ENCODE measurements at regions not wholly inside any gene's neighbourhood (a gene's known extent, or its start where the extent isn't known, plus 50 kb on each side); places are given as distances from the start of the nearest gene placed in this dataset.
"Not testable (repeated sequence)": the region's sequence is repeated elsewhere in the genome, so short reads cannot be mapped to it uniquely, and the experiment has no call there.

DNA sequence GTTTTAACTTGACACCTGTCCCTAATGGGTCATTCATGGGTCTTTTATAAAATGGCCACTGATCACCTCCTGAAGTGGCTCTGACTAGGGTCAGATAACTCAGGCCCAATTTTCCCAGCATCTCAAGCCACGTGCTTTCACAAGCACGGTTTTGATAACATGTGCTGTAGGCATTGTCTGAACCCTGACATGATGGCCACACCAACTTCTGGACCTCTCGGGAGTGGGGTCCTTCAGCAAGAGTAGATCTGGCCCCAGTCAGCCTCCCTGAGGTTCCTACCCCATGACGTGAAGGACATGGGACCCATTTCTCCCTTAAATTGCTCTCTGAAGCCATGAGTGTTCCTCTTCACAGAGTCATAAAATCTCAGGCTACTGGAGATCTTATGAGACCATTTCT is 60.4 kb upstream of the CCND1 start:
- H3K27ac ChIP-seq = no peak overlapping the region
- no peak for TF ChIP-seq Cebpa-rat (IDR thresholded peaks at IDR 0.05)
- H3K9me3 ChIP-seq = 0 out of 2 replicates have a peak, but pooled peaks cover 4% of the 10 kb centered on the region
- no peak overlapping the region for H3K4me2 ChIP-seq
- H3K4me3 ChIP-seq = no peak overlapping the region
- H4K20me1 ChIP-seq = no peaks in the 10 kb centered on the region
- H3K4me1 ChIP-seq = peaks cover 10% of the 10 kb centered on the region
- H3K36me3 ChIP-seq = no peaks in the 10 kb centered on the region
- H3K9ac ChIP-seq = no peak overlapping the region
- H3K27me3 ChIP-seq = no peaks in the 10 kb centered on the region

DNA sequence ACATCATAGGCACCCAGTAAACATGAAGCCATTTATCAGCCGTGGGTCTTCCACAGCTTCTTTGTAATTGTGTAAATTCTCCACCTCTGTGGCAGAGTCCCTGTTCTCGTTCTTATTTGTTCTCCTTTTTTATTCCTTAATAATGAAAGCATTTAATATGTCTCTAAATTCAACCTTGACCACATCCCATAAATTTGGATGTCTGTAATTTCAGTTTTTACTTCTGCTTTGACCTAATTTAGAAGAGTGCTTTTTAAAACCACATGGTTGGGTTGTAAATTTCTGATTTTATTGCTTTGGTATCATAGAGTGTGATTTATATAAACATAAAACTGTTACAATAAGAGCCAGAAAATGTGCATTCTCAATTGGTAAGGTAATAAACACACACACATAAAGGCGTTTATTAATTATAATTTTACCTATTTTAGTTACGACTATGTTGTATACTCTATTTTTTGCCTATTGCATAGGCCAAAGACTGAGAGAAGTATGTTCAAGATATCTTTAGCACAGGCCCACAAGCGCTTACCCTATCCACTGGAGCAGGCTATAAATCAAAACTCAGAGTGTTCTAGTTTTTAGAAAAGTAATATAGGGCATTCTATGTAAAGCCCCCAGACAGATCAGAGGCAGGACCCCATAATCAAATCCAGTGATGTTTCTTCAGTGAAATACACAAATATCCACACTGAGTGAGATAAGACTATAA is 58.0 kb upstream of the CCND1 start:
- no peaks in the 10 kb centered on the region for H3K36me3 ChIP-seq
- no peaks in the 10 kb centered on the region for H3K27me3 ChIP-seq
- no peaks in the 10 kb centered on the region for H4K20me1 ChIP-seq
- TF ChIP-seq Cebpa-rat (IDR thresholded peaks at IDR 0.05) = no peak
- H3K4me3 ChIP-seq = no peak overlapping the region
- H3K9ac ChIP-seq = no peak overlapping the region
- H3K27ac ChIP-seq = no peak overlapping the region
- 0 out of 2 replicates have a peak, but pooled peaks cover 4% of the 10 kb centered on the region for H3K9me3 ChIP-seq
- H3K4me1 ChIP-seq = no peaks in the 10 kb centered on the region
- H3K4me2 ChIP-seq = no peak overlapping the region

DNA sequence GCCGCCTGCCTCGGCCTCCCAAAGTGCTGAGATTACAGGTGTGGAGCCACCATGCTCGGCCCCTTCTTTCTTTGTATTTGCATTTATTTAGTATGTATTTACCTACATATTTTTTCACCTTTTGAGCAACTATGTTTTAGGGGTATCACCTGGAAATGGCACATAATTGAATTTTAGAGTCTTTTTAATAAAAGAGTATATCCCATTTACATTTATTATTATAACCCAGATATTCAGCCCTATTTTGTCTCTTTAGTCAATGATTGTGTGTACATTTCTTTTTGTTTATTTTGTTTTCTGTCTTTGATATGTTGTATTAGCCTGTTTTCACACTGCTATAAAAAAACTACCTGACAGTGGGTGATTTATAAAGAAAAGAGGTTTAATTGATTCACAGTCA is 56.8 kb upstream of the CCND1 start:
- Histone ChIP-seq H3K27ac (no peak overlapping the region), H3K27me3 (no peaks in the 10 kb centered on the region), H4K20me1 (no peaks in the 10 kb centered on the region), H3K36me3 (no peaks in the 10 kb centered on the region), H3K4me1 (no peaks in the 10 kb centered on the region), H3K4me3 (no peak overlapping the region), H3K4me2 (no peak overlapping the region), H3K9me3 (0 out of 2 replicates have a peak, but pooled peaks cover 4% of the 10 kb centered on the region), H3K9ac (no peak overlapping the region)
- TF ChIP-seq Cebpa-rat (IDR thresholded peaks at IDR 0.05) = no peak

DNA sequence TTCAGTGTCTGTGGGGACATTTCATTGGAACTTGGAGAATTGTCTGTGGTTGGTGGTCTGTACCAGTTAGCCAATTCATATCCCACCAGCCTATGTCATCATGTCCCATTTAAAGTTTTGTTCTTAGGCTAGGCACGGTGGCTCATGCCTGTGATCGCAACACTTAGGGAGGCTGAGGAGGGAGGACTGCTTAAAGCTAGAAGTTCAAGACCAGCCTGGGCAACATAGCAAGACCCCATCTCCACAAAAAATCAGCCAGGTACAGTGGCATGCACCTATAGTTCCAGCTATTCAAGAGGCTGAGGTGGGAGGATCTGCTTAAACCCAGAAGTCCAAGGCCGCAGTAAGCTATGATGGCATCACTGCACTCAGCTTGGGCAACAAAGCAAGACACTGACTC is 55.6 kb upstream of the CCND1 start:
- no peak overlapping the region for H3K4me3 ChIP-seq
- H3K4me1 ChIP-seq = no peaks in the 10 kb centered on the region

DNA sequence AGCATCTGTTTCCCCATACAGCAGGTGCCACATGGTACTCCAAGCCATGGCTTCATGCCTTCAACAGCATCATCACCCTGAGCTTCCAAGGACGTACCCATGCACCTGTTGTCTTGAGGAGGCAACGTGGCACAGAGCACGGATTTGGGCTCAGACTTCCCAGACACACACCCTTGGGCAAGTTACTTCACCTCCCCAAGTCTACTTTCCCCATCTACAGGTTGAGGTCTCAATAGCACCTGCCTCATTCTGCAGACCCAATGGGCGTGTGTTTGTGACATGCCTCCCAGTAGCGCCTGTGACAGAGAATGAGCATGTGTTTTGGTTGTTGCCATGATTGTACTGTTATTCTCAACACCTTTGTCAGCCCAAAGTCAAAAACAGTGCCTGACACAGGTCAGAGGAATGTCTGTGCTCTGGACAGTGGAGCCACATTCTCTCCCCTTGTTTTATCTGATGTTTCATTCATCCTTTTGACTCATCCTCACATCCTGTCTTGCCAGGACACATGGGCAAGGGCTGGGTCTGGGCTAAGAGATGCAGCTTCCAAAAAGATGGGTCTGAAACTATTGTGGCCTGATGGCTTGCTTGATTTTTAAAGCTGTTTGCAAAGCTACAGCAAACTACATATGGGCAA is 53.4 kb upstream of the CCND1 start:
- H4K20me1 ChIP-seq = no peaks in the 10 kb centered on the region
- H3K4me2 ChIP-seq = no peak overlapping the region
- H3K27ac ChIP-seq = no peak overlapping the region
- no peak for TF ChIP-seq Cebpa-rat (IDR thresholded peaks at IDR 0.05)
- 0 out of 2 replicates have a peak, but pooled peaks cover 4% of the 10 kb centered on the region for H3K9me3 ChIP-seq
- no peaks in the 10 kb centered on the region for H3K4me1 ChIP-seq
- H3K4me3 ChIP-seq = no peak overlapping the region
- H3K9ac ChIP-seq = no peak overlapping the region
- H3K36me3 ChIP-seq = no peaks in the 10 kb centered on the region
- H3K27me3 ChIP-seq = no peaks in the 10 kb centered on the region

More for the DNA sequence above, 55.6 kb upstream of the CCND1 start:
- Histone ChIP-seq H4K20me1 (no peaks in the 10 kb centered on the region), H3K27ac (no peak overlapping the region), H3K9me3 (0 out of 2 replicates have a peak, but pooled peaks cover 4% of the 10 kb centered on the region), H3K36me3 (no peaks in the 10 kb centered on the region), H3K27me3 (no peaks in the 10 kb centered on the region), H3K4me2 (no peak overlapping the region), H3K9ac (no peak overlapping the region)
- no peak for TF ChIP-seq Cebpa-rat (IDR thresholded peaks at IDR 0.05)

DNA sequence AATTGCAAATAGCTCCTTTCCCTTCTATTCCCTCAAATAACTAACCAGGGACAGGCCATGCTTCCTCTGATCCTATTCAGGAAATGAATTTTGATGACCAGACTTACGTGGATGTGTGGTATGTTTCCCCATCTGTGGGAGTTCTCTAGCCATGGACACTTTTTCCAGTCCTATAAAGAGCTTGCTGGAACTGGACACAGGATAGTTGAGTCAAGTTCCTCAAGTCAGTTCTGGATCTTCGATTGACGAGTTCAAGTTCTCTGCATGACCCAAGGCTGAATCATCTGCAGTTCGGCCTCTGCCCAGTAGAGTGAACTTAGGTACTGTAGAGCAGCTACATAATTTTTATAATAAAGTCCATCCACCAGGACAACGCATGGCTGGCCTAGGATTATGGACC is 52.7 kb upstream of the CCND1 start:
- H3K4me2 ChIP-seq = no peak overlapping the region
- H3K9me3 ChIP-seq = 0 out of 2 replicates have a peak, but pooled peaks cover 4% of the 10 kb centered on the region
- no peak overlapping the region for H3K9ac ChIP-seq
- H3K27me3 ChIP-seq = no peaks in the 10 kb centered on the region
- no peak for TF ChIP-seq Cebpa-rat (IDR thresholded peaks at IDR 0.05)
- no peaks in the 10 kb centered on the region for H3K4me1 ChIP-seq
- H3K4me3 ChIP-seq = no peak overlapping the region
- no peak overlapping the region for H3K27ac ChIP-seq
- H3K36me3 ChIP-seq = no peaks in the 10 kb centered on the region
- no peaks in the 10 kb centered on the region for H4K20me1 ChIP-seq

DNA sequence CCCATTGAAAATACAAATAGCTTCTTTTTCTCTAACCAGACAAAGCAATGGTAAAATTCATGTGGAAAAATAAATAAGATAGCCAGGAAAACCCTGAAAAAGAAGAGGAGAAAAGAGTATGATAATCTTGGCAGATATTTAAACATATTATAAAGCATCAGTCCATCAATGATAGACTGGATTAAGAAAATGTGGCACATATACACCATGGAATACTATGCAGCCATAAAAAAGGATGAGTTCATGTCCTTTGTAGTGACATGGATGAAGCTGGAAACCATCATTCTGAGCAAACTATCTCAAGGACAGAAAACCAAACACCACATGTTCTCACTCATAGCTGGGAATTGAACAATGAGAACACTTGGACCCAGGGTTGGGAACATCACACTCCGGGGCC is 50.9 kb upstream of the CCND1 start:
- not testable (repeated sequence) for H3K36me3 ChIP-seq, H3K27me3 ChIP-seq, H3K9ac ChIP-seq, H4K20me1 ChIP-seq, H3K27ac ChIP-seq, H3K4me1 ChIP-seq, H3K4me3 ChIP-seq, H3K9me3 ChIP-seq, H3K4me2 ChIP-seq
